ENCODE measurements at regions not wholly inside any gene's neighbourhood (a gene's known extent, or its start where the extent isn't known, plus 50 kb on each side); places are given as distances from the start of the nearest gene placed in this dataset.

GRCh38 chr5:29304545-29304944 is 1888.9 kb upstream of the CDH6 start:
- no peak for DNase-seq (ENCODE audit: low read depth in 1 of 2, low spot score in 1 of 2)

GRCh38 chr5:29296548-29296947 is 1896.9 kb upstream of the CDH6 start:
- Histone ChIP-seq H3K27ac (replicated peaks) (no peak overlapping the region), H3K27me3 (ENCODE audit: insufficient read depth, poor library complexity, severe bottlenecking) (no peaks in the 10 kb centered on the region), H3K4me3 (replicated peaks; ENCODE audit: insufficient read depth, low read length) (no peak overlapping the region)
- TF ChIP-seq GABPA (IDR thresholded peaks at IDR 0.05; ENCODE audit: low read depth): no peak
- DNase-seq (ENCODE audit: low read depth in 1 of 2, low spot score in 1 of 2): no peak

More at GRCh38 chr5:29304545-29304944, 1888.9 kb upstream of the CDH6 start:
- TF ChIP-seq POLR2AphosphoS5 (IDR thresholded peaks at IDR 0.05; ENCODE audit: low read depth): no peak
- TF ChIP-seq REST (IDR thresholded peaks at IDR 0.05; ENCODE audit: insufficient replicate concordance, low read depth): no peak
- no peak for TF ChIP-seq SPI1 (IDR thresholded peaks at IDR 0.05; ENCODE audit: borderline replicate concordance, low read depth)
- no peak for TF ChIP-seq GABPA (IDR thresholded peaks at IDR 0.05; ENCODE audit: low read depth)
- no peak for TF ChIP-seq CTCF (IDR thresholded peaks at IDR 0.05; ENCODE audit: insufficient read depth, low read length)
- Histone ChIP-seq H3K27ac (replicated peaks) (no peak overlapping the region), H3K4me3 (replicated peaks; ENCODE audit: insufficient read depth, low read length) (no peak overlapping the region), H3K27me3 (ENCODE audit: insufficient read depth, poor library complexity, severe bottlenecking) (no peaks in the 10 kb centered on the region)

- Histone ChIP-seq H3K27ac (replicated peaks) (no peak overlapping the region), H3K4me3 (replicated peaks; ENCODE audit: insufficient read depth, low read length) (no peak overlapping the region), H3K27me3 (ENCODE audit: insufficient read depth, poor library complexity, severe bottlenecking) (no peaks in the 10 kb centered on the region)
- TF ChIP-seq CTCF (IDR thresholded peaks at IDR 0.05; ENCODE audit: insufficient read depth, low read length): no peak
- no peak for TF ChIP-seq POLR2AphosphoS5 (IDR thresholded peaks at IDR 0.05; ENCODE audit: low read depth)
- TF ChIP-seq SPI1 (IDR thresholded peaks at IDR 0.05; ENCODE audit: borderline replicate concordance, low read depth): no peak
- no peak for TF ChIP-seq GABPA (IDR thresholded peaks at IDR 0.05; ENCODE audit: low read depth)
- no peak for TF ChIP-seq REST (IDR thresholded peaks at IDR 0.05; ENCODE audit: insufficient replicate concordance, low read depth)
- no peak for DNase-seq (ENCODE audit: low read depth in 1 of 2, low spot score in 1 of 2)
These were observed 1915.8 kb upstream of the CDH6 start for GRCh38 chr5:29277642-29278041.

GRCh38 chr5:29276371-29276770 is 1917.1 kb upstream of the CDH6 start:
- TF ChIP-seq GABPA (IDR thresholded peaks at IDR 0.05; ENCODE audit: low read depth): no peak
- TF ChIP-seq REST (IDR thresholded peaks at IDR 0.05; ENCODE audit: insufficient replicate concordance, low read depth): no peak
- TF ChIP-seq CTCF (IDR thresholded peaks at IDR 0.05; ENCODE audit: insufficient read depth, low read length): no peak
- TF ChIP-seq POLR2AphosphoS5 (IDR thresholded peaks at IDR 0.05; ENCODE audit: low read depth): no peak
- TF ChIP-seq SPI1 (IDR thresholded peaks at IDR 0.05; ENCODE audit: borderline replicate concordance, low read depth): no peak
- Histone ChIP-seq H3K27ac (replicated peaks) (no peak overlapping the region), H3K4me3 (replicated peaks; ENCODE audit: insufficient read depth, low read length) (no peak overlapping the region)

More at GRCh38 chr5:29276371-29276770, 1917.1 kb upstream of the CDH6 start:
- DNase-seq (ENCODE audit: low read depth in 1 of 2, low spot score in 1 of 2): no peak
- no peaks in the 10 kb centered on the region for H3K27me3 ChIP-seq (ENCODE audit: insufficient read depth, poor library complexity, severe bottlenecking)

Measured in HL-60 (cell line).